GM10248 (cell line): ENCODE measurements at regions not wholly inside any gene's neighbourhood (a gene's known extent, or its start where the extent isn't known, plus 50 kb on each side); places are given as distances from the start of the nearest gene placed in this dataset.

Experiments used
- CTCF ChIA-PET: fragments of 300-600 bp; sonication (Branson Sonifier 250); formaldehyde crosslinking; extraction: SDS; loops from one replicate; lab custom pipeline; 2021; ENCODE audit warnings: antibody characterized with exemption; lab: Yijun Ruan, JAX
- POLR2A ChIA-PET: fragments of 350-650 bp; sonication (Branson Sonifier 250); formaldehyde crosslinking; extraction: SDS; loops from one replicate; lab custom pipeline; 2020; ENCODE audit warnings: antibody characterized with exemption; lab: Yijun Ruan, JAX
- DNase-seq: peaks from one replicate; pipeline ENCODE4 v3.0.0; 2012; ENCODE audit errors: extremely low spot score
- TF ChIP-seq, protein P1 (sequence below): IDR thresholded peaks from 2 replicates; pipeline ENCODE4 v1.5.1; 2012; ENCODE audit warnings: mild to moderate bottlenecking, low read depth; ENCODE audit errors: extremely low read depth, missing control alignments, control extremely low read depth

DNA sequence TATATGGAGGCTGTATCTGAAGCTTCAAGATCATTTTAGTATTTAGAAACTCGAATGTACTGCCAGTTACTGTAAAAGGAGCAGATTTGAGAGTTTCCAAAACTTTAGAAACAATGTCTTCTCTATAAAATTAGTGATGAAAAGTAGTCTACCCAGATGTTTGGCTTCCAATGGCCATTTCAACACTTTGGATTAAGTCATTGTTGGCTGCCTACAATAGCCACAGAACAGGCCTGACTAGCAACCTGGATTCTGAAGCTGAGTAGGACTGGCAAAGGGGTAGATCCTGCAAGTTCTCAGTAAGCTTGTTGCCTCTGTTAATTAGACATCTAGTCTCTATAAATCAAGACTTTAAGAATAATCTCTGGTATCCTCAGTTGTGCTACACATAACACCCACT is 239.0 kb upstream of the KCNMB2 start:
- TF ChIP-seq, protein P1, sequence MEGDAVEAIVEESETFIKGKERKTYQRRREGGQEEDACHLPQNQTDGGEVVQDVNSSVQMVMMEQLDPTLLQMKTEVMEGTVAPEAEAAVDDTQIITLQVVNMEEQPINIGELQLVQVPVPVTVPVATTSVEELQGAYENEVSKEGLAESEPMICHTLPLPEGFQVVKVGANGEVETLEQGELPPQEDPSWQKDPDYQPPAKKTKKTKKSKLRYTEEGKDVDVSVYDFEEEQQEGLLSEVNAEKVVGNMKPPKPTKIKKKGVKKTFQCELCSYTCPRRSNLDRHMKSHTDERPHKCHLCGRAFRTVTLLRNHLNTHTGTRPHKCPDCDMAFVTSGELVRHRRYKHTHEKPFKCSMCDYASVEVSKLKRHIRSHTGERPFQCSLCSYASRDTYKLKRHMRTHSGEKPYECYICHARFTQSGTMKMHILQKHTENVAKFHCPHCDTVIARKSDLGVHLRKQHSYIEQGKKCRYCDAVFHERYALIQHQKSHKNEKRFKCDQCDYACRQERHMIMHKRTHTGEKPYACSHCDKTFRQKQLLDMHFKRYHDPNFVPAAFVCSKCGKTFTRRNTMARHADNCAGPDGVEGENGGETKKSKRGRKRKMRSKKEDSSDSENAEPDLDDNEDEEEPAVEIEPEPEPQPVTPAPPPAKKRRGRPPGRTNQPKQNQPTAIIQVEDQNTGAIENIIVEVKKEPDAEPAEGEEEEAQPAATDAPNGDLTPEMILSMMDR = no peak
- POLR2A ChIA-PET = no interaction called here
- DNase-seq = no peak
- CTCF ChIA-PET = interaction anchor here (1.3 to 1.5 kb wide), 2 partner anchors 9 to 24 kb away, joined by 4 to 6 read pairs; no protein-coding TSS in a partner anchor

DNA sequence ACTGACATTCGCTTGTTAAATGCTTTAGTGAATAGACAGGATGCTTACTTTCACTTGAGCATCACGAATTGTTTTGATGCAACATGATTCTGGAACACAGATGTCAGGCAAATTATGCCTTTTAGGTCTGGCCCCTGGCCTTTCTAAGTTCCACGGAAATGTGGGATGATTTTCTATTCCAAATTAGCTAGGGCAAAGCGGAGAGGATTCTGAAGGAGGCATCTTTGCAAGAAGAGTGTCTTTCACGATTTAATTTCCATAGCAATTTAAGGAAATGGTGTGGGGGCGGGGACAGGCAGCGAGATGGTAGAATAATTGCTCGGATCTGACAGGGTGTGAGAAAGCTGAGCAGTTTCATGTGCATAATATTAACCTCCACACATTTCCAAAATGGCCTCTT is 238.5 kb upstream of the KCNMB2 start:
- DNase-seq = no peak
- ChIA-PET CTCF (no interaction called here), POLR2A (no interaction called here)
- TF ChIP-seq, protein P1 = no peak

DNA sequence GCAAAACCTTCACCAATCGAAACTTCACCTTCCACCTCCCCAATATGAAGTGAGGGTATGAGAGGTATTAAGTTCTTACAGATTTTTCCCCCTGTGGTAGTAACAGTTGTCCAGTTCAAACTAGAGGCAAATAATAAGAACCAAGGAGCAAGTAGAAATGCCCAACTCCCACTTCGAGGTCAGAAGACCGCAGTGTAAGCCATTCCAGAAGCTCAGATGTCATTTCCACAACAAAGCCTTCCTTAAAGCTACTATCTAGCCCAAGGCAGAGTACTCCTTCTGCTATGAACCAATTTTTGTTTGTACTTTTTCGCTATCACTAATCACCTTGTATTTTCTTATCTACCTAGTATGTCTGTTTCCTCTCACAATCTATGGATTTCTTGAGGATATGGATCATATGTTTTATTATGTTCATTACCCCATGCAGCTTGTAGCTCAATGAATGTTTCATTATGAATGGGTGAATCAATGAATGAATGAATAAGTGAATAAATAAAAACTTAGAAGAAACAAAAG is 235.7 kb upstream of the KCNMB2 start:
- CTCF ChIA-PET = interaction anchor here (1.3 kb wide), 1 partner anchor 16 kb away, joined by 3 read pairs; no protein-coding TSS in a partner anchor

DNA sequence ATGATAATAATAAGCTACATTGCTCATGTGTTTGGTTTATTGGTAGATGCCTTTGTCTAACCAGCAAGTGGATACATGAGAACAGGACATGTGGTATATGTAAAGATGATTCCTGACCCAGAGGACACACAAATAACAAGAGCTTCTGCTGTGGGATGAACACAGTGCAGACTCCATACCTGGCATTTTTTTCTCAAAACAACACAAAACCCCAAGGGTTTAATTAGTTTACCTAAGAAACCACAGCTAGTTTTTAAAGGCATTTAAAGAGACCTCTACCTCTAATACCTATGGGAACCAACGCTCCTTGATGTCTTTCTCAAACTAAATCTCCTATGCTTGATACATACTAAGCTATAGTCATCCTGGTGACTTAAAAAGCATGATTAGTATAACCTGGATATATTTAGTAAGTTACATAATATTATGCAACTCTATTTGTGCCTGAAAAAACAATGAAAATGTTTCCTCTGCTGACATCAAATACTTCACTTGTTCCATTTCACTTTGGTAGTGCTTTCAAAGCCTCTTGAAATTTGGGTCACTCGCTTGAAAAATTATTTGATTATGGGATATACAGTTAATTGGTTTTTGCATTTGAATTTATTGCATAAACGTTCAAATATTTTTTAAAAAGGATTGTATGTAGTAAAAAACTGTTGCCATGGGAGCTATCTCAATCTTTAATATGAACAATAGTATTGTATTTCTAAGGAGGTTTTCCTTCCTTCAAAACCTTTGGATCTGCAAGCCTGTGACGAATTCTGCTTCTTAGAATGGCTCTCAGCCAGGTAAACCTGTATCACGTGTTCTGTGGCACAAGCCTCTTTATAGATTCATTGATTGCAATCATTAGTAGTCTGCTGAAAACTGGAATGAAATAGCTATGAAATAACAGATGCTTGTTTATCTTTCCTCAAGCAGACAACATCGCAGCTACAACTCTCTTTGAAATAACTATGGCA is 233.0 kb upstream of the KCNMB2 start:
- no peak for DNase-seq
- POLR2A ChIA-PET = no interaction called here
- CTCF ChIA-PET = interaction anchor here (1.3 kb wide), 1 partner anchor 24 kb away, joined by 4 read pairs; no protein-coding TSS in a partner anchor
- TF ChIP-seq, protein P1 = no peak

More for the DNA sequence above, 235.7 kb upstream of the KCNMB2 start:
- POLR2A ChIA-PET = no interaction called here
- TF ChIP-seq, protein P1 = no peak
- DNase-seq = no peak

DNA sequence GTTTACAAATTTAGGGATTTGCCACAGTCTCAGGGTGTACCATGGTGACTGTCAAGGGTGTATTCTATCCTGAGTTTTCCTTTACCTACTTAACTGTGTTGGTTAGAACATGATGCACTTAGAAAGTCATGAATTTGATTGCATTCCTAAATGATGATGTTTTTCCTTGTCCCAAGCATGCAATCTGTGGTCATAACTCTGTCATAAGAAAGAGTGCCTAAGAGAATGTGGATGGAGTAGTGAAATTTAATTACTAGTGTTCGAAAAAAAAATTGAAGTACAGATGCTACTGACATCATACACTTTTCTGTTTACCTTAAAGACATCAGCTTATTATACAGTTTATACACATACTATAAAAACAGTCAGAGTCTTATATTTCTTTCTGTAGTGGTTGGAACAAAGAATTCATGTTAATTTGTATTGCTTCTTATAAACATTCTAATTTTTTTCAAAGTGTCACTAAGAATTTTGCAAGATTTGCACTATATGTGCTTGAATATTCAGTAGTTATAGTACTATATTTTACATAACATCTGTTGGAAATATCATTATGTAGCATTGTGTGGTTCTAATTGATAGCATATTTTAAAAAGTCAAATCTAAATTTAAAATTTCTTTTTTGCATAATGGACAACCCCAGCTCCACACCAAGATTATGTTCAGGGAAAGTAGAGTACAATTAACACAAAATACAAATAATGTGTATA is 231.3 kb upstream of the KCNMB2 start:
- ChIA-PET CTCF (no interaction called here), POLR2A (no interaction called here)
- TF ChIP-seq, protein P1 = no peak
- DNase-seq = no peak

DNA sequence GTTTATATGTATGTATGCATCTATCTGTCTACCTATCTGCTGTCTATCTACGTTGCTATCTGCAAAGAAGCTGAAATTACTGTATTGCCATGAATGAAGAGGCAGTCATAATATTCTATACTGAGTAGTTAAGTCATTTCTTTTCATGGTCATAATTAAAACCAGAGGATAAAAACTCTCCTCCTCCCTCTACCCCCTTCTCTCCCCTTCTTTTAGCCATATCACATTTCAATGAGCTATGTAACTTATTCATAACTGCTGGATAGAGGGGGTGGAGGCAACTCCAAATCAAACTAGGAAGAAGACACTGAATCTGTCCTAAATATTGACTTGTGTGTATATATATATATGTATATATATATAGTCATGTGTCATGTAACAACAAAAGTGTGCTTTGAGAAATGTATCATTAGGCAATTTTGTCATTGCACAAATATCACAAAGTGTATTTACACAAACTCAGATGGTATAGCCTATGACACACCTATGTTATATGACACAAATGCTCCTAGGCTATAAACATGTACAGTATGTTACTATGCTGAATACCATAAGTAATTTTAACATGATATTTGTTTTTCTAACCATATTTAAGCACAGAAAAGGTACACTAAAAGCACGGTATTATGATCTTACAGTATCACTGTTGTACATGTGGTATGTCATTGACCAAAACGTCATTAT is 229.7 kb upstream of the KCNMB2 start:
- ChIA-PET POLR2A (no interaction called here), CTCF (interaction anchor here (0.9 to 1.0 kb wide), 2 partner anchors 10 to 20 kb away, joined by 3 to 4 read pairs; no protein-coding TSS in a partner anchor)
- TF ChIP-seq, protein P1 = no peak
- DNase-seq = no peak
